GM19328 (cell line): ENCODE measurements at regions not wholly inside any gene's neighbourhood (a gene's known extent, or its start where the extent isn't known, plus 50 kb on each side); places are given as distances from the start of the nearest gene placed in this dataset.

Experiments used
- ATAC-seq: cut with Tn5 transposase; IDR thresholded peaks from one replicate; pipeline ENCODE4 v1.9.1; 2021; ENCODE audit warnings: mild to moderate bottlenecking, moderate library complexity; ENCODE audit not compliant: unreplicated experiment

GRCh38 chr13:47005756-47006414, 109.0 kb upstream of the HTR2A start:
- ATAC-seq, result no peak

- no peak for ATAC-seq
Observed at GRCh38 chr13:47004540-47004939, 107.7 kb upstream of the HTR2A start.

GRCh38 chr13:47004027-47004426, 107.2 kb upstream of the HTR2A start:
- no peak for ATAC-seq

GRCh38 chr13:47000165-47000564, 103.3 kb upstream of the HTR2A start:
- ATAC-seq, result no peak

GRCh38 chr13:46996316-46997030, 99.6 kb upstream of the HTR2A start:
- peak; percentile 35 for ATAC-seq

- peak; percentile 86 for ATAC-seq
Observed at GRCh38 chr13:46995874-46996273, 99.0 kb upstream of the HTR2A start.

- no peak for ATAC-seq
Observed at GRCh38 chr13:46994492-46994891, 97.6 kb upstream of the HTR2A start.

- ATAC-seq, result peak; percentile 42
Observed at GRCh38 chr13:46992383-46992952, 95.6 kb upstream of the HTR2A start.

- peak; percentile 62 for ATAC-seq
Observed at GRCh38 chr13:46983881-46984280, 87.0 kb upstream of the HTR2A start.

- peak; percentile 86 for ATAC-seq
Observed at GRCh38 chr13:46982856-46983582, 86.2 kb upstream of the HTR2A start.

GRCh38 chr13:46975173-46975572, 78.3 kb upstream of the HTR2A start:
- ATAC-seq, result no peak

- no peak for ATAC-seq
Observed at GRCh38 chr13:46968450-46968849, 71.6 kb upstream of the HTR2A start.

GRCh38 chr13:46964789-46965527, 68.1 kb upstream of the HTR2A start:
- no peak for ATAC-seq

- no peak for ATAC-seq
Observed at GRCh38 chr13:46963904-46964303, 67.1 kb upstream of the HTR2A start.

- ATAC-seq, result no peak
Observed at GRCh38 chr13:46962281-46962941, 65.6 kb upstream of the HTR2A start.

GRCh38 chr13:46961719-46962118, 64.9 kb upstream of the HTR2A start:
- ATAC-seq, result peak; percentile 99

- no peak for ATAC-seq
Observed at GRCh38 chr13:46953941-46954340, 57.1 kb upstream of the HTR2A start.

GRCh38 chr13:46953331-46953730, 56.5 kb upstream of the HTR2A start:
- ATAC-seq, result peak; percentile 53

- no peak for ATAC-seq
Observed at GRCh38 chr13:46951516-46951915, 54.7 kb upstream of the HTR2A start.

GRCh38 chr13:46949211-46949610, 52.4 kb upstream of the HTR2A start:
- ATAC-seq, result no peak
